GM23338 (cell line): ENCODE measurements at regions not wholly inside any gene's neighbourhood (a gene's known extent, or its start where the extent isn't known, plus 50 kb on each side); places are given as distances from the start of the nearest gene placed in this dataset.

Source experiments
- EZH2 ChIP-seq: fragments of 200-600 bp; sonication (generic); IDR thresholded peaks from one replicate; pipeline ENCODE4 v1.8.0; 2017; ENCODE audit warnings: antibody characterized with exemption, mild to moderate bottlenecking, low read depth; ENCODE audit not compliant: unreplicated experiment
- JUNB ChIP-seq: IDR thresholded peaks from one replicate; pipeline ENCODE4 v1.6.1; 2016; ENCODE audit warnings: antibody characterized with exemption; ENCODE audit not compliant: unreplicated experiment
- POLR2AphosphoS5 ChIP-seq: IDR thresholded peaks from 2 replicates; pipeline ENCODE4 v1.6.1; 2016; ENCODE audit warnings: antibody characterized with exemption, low read depth
- TF ChIP-seq, protein P1 (sequence below), 2 experiments: fragments of 200-600 bp in 1 of 2; sonication (generic) in 1 of 2; conservative IDR thresholded peaks; 2 replicates each; pipeline versions ENCODE4 v1.5.1 to v1.6.1; 2016 to 2017; ENCODE audit warnings: antibody characterized with exemption in 2 of 2, low read depth in 2 of 2, mild to moderate bottlenecking in 2 of 2, moderate library complexity in 1 of 2

DNA sequence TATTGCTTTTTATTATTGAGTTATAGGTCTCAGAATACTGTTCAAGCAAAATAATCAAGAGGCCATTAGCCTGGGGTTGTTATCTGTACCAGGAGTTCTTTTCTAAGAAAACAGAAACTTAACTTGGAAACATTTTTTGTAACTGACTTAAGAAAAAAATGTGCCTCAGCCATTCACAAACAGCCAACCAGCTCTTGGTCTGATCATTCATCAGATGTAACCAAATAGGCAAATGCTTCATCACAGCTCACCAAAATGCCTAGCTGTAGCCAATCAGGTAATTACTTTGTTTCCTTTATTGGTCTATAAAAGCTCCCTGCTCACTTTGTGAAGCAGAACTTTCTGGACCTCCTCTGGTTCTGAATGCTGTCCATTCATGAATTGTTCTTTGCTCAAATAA lies 387.7 kb downstream of the FAT4 start:
- TF ChIP-seq, protein P1, sequence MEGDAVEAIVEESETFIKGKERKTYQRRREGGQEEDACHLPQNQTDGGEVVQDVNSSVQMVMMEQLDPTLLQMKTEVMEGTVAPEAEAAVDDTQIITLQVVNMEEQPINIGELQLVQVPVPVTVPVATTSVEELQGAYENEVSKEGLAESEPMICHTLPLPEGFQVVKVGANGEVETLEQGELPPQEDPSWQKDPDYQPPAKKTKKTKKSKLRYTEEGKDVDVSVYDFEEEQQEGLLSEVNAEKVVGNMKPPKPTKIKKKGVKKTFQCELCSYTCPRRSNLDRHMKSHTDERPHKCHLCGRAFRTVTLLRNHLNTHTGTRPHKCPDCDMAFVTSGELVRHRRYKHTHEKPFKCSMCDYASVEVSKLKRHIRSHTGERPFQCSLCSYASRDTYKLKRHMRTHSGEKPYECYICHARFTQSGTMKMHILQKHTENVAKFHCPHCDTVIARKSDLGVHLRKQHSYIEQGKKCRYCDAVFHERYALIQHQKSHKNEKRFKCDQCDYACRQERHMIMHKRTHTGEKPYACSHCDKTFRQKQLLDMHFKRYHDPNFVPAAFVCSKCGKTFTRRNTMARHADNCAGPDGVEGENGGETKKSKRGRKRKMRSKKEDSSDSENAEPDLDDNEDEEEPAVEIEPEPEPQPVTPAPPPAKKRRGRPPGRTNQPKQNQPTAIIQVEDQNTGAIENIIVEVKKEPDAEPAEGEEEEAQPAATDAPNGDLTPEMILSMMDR (conservative IDR thresholded peaks at IDR 0.05; ENCODE audit: low read depth in 2 of 2): no peak
- TF ChIP-seq POLR2AphosphoS5: no peak
- no peak for TF ChIP-seq EZH2
- TF ChIP-seq JUNB: no peak
